ENCODE measurements at regions not wholly inside any gene's neighbourhood (a gene's known extent, or its start where the extent isn't known, plus 50 kb on each side); places are given as distances from the start of the nearest gene placed in this dataset.

- ChIA-PET CTCF (no interaction called here), POLR2A (no interaction called here)
- H3K27ac ChIP-seq (ENCODE audit: insufficient read depth in 1 of 2, low read depth in 1 of 2, low read length in 2 of 2, poor library complexity in 1 of 2, severe bottlenecking in 2 of 2) = no peak overlapping the region
- no peak for DNase-seq
- H3K36me3 ChIP-seq (ENCODE audit: control insufficient read depth in 4 of 4, insufficient read depth in 4 of 4, low read length in 3 of 4) = no peaks in the 10 kb centered on the region
- H3K9me3 ChIP-seq (ENCODE audit: control extremely low read depth in 1 of 5, control insufficient read depth in 4 of 5, insufficient read depth in 2 of 5, low read depth in 1 of 5, low read length in 4 of 5) = no peaks in the 10 kb centered on the region
- peaks cover 0 to 6% (median 0%) of the 10 kb centered on the region in 5 experiments for H3K27me3 ChIP-seq (replicated peaks in 2 of 5; ENCODE audit: control insufficient read depth in 4 of 5, insufficient read depth in 5 of 5, low read length in 4 of 5)
- no peaks in the 10 kb centered on the region for H3K4me1 ChIP-seq (ENCODE audit: control extremely low read depth in 1 of 4, control insufficient read depth in 4 of 4, insufficient read depth in 4 of 4, low read length in 3 of 4)
- WGBS (ENCODE audit: insufficient coverage) = no CpG with 5 or more reads among the region's 1 CpG
- H3K4me3 ChIP-seq (ENCODE audit: control insufficient read depth in 1 of 7, extremely low read depth in 1 of 7, insufficient read depth in 4 of 7, low read depth in 2 of 7, low read length in 6 of 7) = no peak overlapping the region
Measured at GRCh38 chrX:16457239-16457638, 192.7 kb upstream of the S100G start.

- H3K36me3 ChIP-seq (ENCODE audit: control insufficient read depth in 4 of 4, insufficient read depth in 4 of 4, low read length in 3 of 4) = no peaks in the 10 kb centered on the region
- POLR2A ChIA-PET = no interaction called here
- CTCF ChIA-PET = no interaction called here
- H3K4me1 ChIP-seq (ENCODE audit: control extremely low read depth in 1 of 4, control insufficient read depth in 4 of 4, insufficient read depth in 4 of 4, low read length in 3 of 4) = no peaks in the 10 kb centered on the region
- DNase-seq = no peak
- 80% methylated on average over 5 of the region's 5 CpGs for WGBS (ENCODE audit: insufficient coverage)
- H3K9me3 ChIP-seq (ENCODE audit: control extremely low read depth in 1 of 5, control insufficient read depth in 4 of 5, insufficient read depth in 2 of 5, low read depth in 1 of 5, low read length in 4 of 5) = no peaks in the 10 kb centered on the region
- peaks cover 0 to 12% (median 0%) of the 10 kb centered on the region in 5 experiments for H3K27me3 ChIP-seq (replicated peaks in 2 of 5; ENCODE audit: control insufficient read depth in 4 of 5, insufficient read depth in 5 of 5, low read length in 4 of 5)
- no peak overlapping the region for H3K27ac ChIP-seq (ENCODE audit: insufficient read depth in 1 of 2, low read depth in 1 of 2, low read length in 2 of 2, poor library complexity in 1 of 2, severe bottlenecking in 2 of 2)
- no peak overlapping the region for H3K4me3 ChIP-seq (ENCODE audit: control insufficient read depth in 1 of 7, extremely low read depth in 1 of 7, insufficient read depth in 4 of 7, low read depth in 2 of 7, low read length in 6 of 7)
Measured at GRCh38 chrX:16458208-16458607, 191.8 kb upstream of the S100G start.

GRCh38 chrX:16459008-16459407 lies 190.9 kb upstream of the S100G start:
- Histone ChIP-seq H3K4me1 (ENCODE audit: control extremely low read depth in 1 of 4, control insufficient read depth in 4 of 4, insufficient read depth in 4 of 4, low read length in 3 of 4) (no peaks in the 10 kb centered on the region), H3K27ac (ENCODE audit: insufficient read depth in 1 of 2, low read depth in 1 of 2, low read length in 2 of 2, poor library complexity in 1 of 2, severe bottlenecking in 2 of 2) (no peak overlapping the region), H3K27me3 (replicated peaks in 2 of 5; ENCODE audit: control insufficient read depth in 4 of 5, insufficient read depth in 5 of 5, low read length in 4 of 5) (peaks cover 0 to 14% (median 0%) of the 10 kb centered on the region in 5 experiments), H3K4me3 (ENCODE audit: control insufficient read depth in 1 of 7, extremely low read depth in 1 of 7, insufficient read depth in 4 of 7, low read depth in 2 of 7, low read length in 6 of 7) (no peak overlapping the region), H3K36me3 (ENCODE audit: control insufficient read depth in 4 of 4, insufficient read depth in 4 of 4, low read length in 3 of 4) (no peaks in the 10 kb centered on the region), H3K9me3 (ENCODE audit: control extremely low read depth in 1 of 5, control insufficient read depth in 4 of 5, insufficient read depth in 2 of 5, low read depth in 1 of 5, low read length in 4 of 5) (no peaks in the 10 kb centered on the region)
- no CpG with 5 or more reads among the region's 2 CpGs for WGBS (ENCODE audit: insufficient coverage)
- ChIA-PET POLR2A (no interaction called here), CTCF (no interaction called here)
- no peak for DNase-seq

GRCh38 chrX:16461968-16462367 lies 188.0 kb upstream of the S100G start:
- H3K27ac ChIP-seq (ENCODE audit: insufficient read depth in 1 of 2, low read depth in 1 of 2, low read length in 2 of 2, poor library complexity in 1 of 2, severe bottlenecking in 2 of 2) = no peak overlapping the region
- no peak overlapping the region for H3K4me3 ChIP-seq (ENCODE audit: control insufficient read depth in 1 of 7, extremely low read depth in 1 of 7, insufficient read depth in 4 of 7, low read depth in 2 of 7, low read length in 6 of 7)
- no peaks in the 10 kb centered on the region for H3K4me1 ChIP-seq (ENCODE audit: control extremely low read depth in 1 of 4, control insufficient read depth in 4 of 4, insufficient read depth in 4 of 4, low read length in 3 of 4)
- 100% methylated on average over 1 of the region's 1 CpG for WGBS (ENCODE audit: insufficient coverage)
- no peak for DNase-seq
- no peaks in the 10 kb centered on the region for H3K36me3 ChIP-seq (ENCODE audit: control insufficient read depth in 4 of 4, insufficient read depth in 4 of 4, low read length in 3 of 4)
- ChIA-PET POLR2A (no interaction called here), CTCF (no interaction called here)
- no peaks in the 10 kb centered on the region for H3K9me3 ChIP-seq (ENCODE audit: control extremely low read depth in 1 of 5, control insufficient read depth in 4 of 5, insufficient read depth in 2 of 5, low read depth in 1 of 5, low read length in 4 of 5)
- peaks cover 0 to 17% (median 0%) of the 10 kb centered on the region in 5 experiments for H3K27me3 ChIP-seq (replicated peaks in 2 of 5; ENCODE audit: control insufficient read depth in 4 of 5, insufficient read depth in 5 of 5, low read length in 4 of 5)

GRCh38 chrX:16462912-16463311 lies 187.0 kb upstream of the S100G start:
- Histone ChIP-seq H3K4me1 (ENCODE audit: control extremely low read depth in 1 of 4, control insufficient read depth in 4 of 4, insufficient read depth in 4 of 4, low read length in 3 of 4) (no peaks in the 10 kb centered on the region), H3K9me3 (ENCODE audit: control extremely low read depth in 1 of 5, control insufficient read depth in 4 of 5, insufficient read depth in 2 of 5, low read depth in 1 of 5, low read length in 4 of 5) (no peaks in the 10 kb centered on the region), H3K27ac (ENCODE audit: insufficient read depth in 1 of 2, low read depth in 1 of 2, low read length in 2 of 2, poor library complexity in 1 of 2, severe bottlenecking in 2 of 2) (no peak overlapping the region), H3K36me3 (ENCODE audit: control insufficient read depth in 4 of 4, insufficient read depth in 4 of 4, low read length in 3 of 4) (no peaks in the 10 kb centered on the region), H3K27me3 (replicated peaks in 2 of 5; ENCODE audit: control insufficient read depth in 4 of 5, insufficient read depth in 5 of 5, low read length in 4 of 5) (peaks cover 0 to 17% (median 0%) of the 10 kb centered on the region in 5 experiments), H3K4me3 (ENCODE audit: control insufficient read depth in 1 of 7, extremely low read depth in 1 of 7, insufficient read depth in 4 of 7, low read depth in 2 of 7, low read length in 6 of 7) (no peak overlapping the region)
- ChIA-PET CTCF (no interaction called here), POLR2A (no interaction called here)
- no peak for DNase-seq
- WGBS (ENCODE audit: insufficient coverage) = 98% methylated on average over 4 of the region's 6 CpGs

GRCh38 chrX:16464369-16464768 lies 185.6 kb upstream of the S100G start:
- H3K27ac ChIP-seq (ENCODE audit: insufficient read depth in 1 of 2, low read depth in 1 of 2, low read length in 2 of 2, poor library complexity in 1 of 2, severe bottlenecking in 2 of 2) = no peak overlapping the region
- H3K27me3 ChIP-seq (replicated peaks in 2 of 5; ENCODE audit: control insufficient read depth in 4 of 5, insufficient read depth in 5 of 5, low read length in 4 of 5) = peaks cover 0 to 23% (median 0%) of the 10 kb centered on the region in 5 experiments
- no peaks in the 10 kb centered on the region for H3K4me1 ChIP-seq (ENCODE audit: control extremely low read depth in 1 of 4, control insufficient read depth in 4 of 4, insufficient read depth in 4 of 4, low read length in 3 of 4)
- no peaks in the 10 kb centered on the region for H3K9me3 ChIP-seq (ENCODE audit: control extremely low read depth in 1 of 5, control insufficient read depth in 4 of 5, insufficient read depth in 2 of 5, low read depth in 1 of 5, low read length in 4 of 5)
- no peak overlapping the region for H3K4me3 ChIP-seq (ENCODE audit: control insufficient read depth in 1 of 7, extremely low read depth in 1 of 7, insufficient read depth in 4 of 7, low read depth in 2 of 7, low read length in 6 of 7)
- no peak for DNase-seq
- ChIA-PET POLR2A (no interaction called here), CTCF (no interaction called here)
- WGBS (ENCODE audit: insufficient coverage) = 65% methylated on average over 2 of the region's 4 CpGs
- no peaks in the 10 kb centered on the region for H3K36me3 ChIP-seq (ENCODE audit: control insufficient read depth in 4 of 4, insufficient read depth in 4 of 4, low read length in 3 of 4)

- no peak overlapping the region for H3K27ac ChIP-seq (ENCODE audit: insufficient read depth in 1 of 2, low read depth in 1 of 2, low read length in 2 of 2, poor library complexity in 1 of 2, severe bottlenecking in 2 of 2)
- no peak for DNase-seq
- no peaks in the 10 kb centered on the region for H3K9me3 ChIP-seq (ENCODE audit: control extremely low read depth in 1 of 5, control insufficient read depth in 4 of 5, insufficient read depth in 2 of 5, low read depth in 1 of 5, low read length in 4 of 5)
- ChIA-PET CTCF (no interaction called here), POLR2A (no interaction called here)
- peaks cover 0 to 23% (median 0%) of the 10 kb centered on the region in 5 experiments for H3K27me3 ChIP-seq (replicated peaks in 2 of 5; ENCODE audit: control insufficient read depth in 4 of 5, insufficient read depth in 5 of 5, low read length in 4 of 5)
- no peak overlapping the region for H3K4me3 ChIP-seq (ENCODE audit: control insufficient read depth in 1 of 7, extremely low read depth in 1 of 7, insufficient read depth in 4 of 7, low read depth in 2 of 7, low read length in 6 of 7)
- H3K4me1 ChIP-seq (ENCODE audit: control extremely low read depth in 1 of 4, control insufficient read depth in 4 of 4, insufficient read depth in 4 of 4, low read length in 3 of 4) = no peaks in the 10 kb centered on the region
- H3K36me3 ChIP-seq (ENCODE audit: control insufficient read depth in 4 of 4, insufficient read depth in 4 of 4, low read length in 3 of 4) = no peaks in the 10 kb centered on the region
- 94% methylated on average over 3 of the region's 5 CpGs for WGBS (ENCODE audit: insufficient coverage)
Measured at GRCh38 chrX:16465081-16465876, 184.7 kb upstream of the S100G start.

Data from common myeloid progenitor, CD34-positive (primary cell).